ENCODE measurements at regions not wholly inside any gene's neighbourhood (a gene's known extent, or its start where the extent isn't known, plus 50 kb on each side); places are given as distances from the start of the nearest gene placed in this dataset.

GRCh38 chrX:42524379-42524778 is 253.6 kb downstream of the PPP1R2C start:
- TF ChIP-seq CTCF (IDR thresholded peaks at IDR 0.05) (no peak), EP300 (IDR thresholded peaks at IDR 0.05) (no peak)

Measured in gastroesophageal sphincter (tissue), 3 donors.